Stimulated activated memory B cell treated with anti-CD40 and anti-IgM and Interleukin-4, amounts not matched to agents 10 μg/mL and 1 μg/mL and 100 μg/mL, for 72 hours (primary cell): ENCODE measurements at regions not wholly inside any gene's neighbourhood (a gene's known extent, or its start where the extent isn't known, plus 50 kb on each side); places are given as distances from the start of the nearest gene placed in this dataset.

ENCODE experiments used
- ATAC-seq: fragments of 150-1000 bp; cut with Tn5 transposase; 2 replicates; pipeline ENCODE4 v1.10.0; 2021
- H3K27ac Mint-ChIP-seq: one replicate; pipeline ENCODE4 v1.8.0; 2022; ENCODE audit warnings: mild to moderate bottlenecking, mixed read lengths
- H3K27me3 Mint-ChIP-seq: one replicate; pipeline ENCODE4 v1.8.0; 2022; ENCODE audit warnings: mixed read lengths
- H3K36me3 Mint-ChIP-seq: one replicate; pipeline ENCODE4 v1.8.0; 2022; ENCODE audit warnings: mixed read lengths
- H3K4me1 Mint-ChIP-seq: one replicate; pipeline ENCODE4 v1.8.0; 2022; ENCODE audit warnings: mixed read lengths
- H3K4me3 Mint-ChIP-seq: one replicate; pipeline ENCODE4 v1.8.0; 2022; ENCODE audit warnings: mild to moderate bottlenecking, moderate library complexity, mixed read lengths
- H3K9me3 Mint-ChIP-seq: one replicate; pipeline ENCODE4 v1.8.0; 2022; ENCODE audit warnings: mixed read lengths

GRCh38 chr2:57885742-57886141 lies 160.9 kb upstream of the VRK2 start:
- ATAC-seq = no peak
- no peak overlapping the region for H3K4me3 Mint-ChIP-seq

GRCh38 chr2:57886161-57886786 lies 160.3 kb upstream of the VRK2 start:
- no peak for ATAC-seq
- H3K4me3 Mint-ChIP-seq = no peak overlapping the region
- peaks cover 26% of the 10 kb centered on the region for H3K4me1 Mint-ChIP-seq
- H3K9me3 Mint-ChIP-seq = no peaks in the 10 kb centered on the region
- no peak overlapping the region for H3K27ac Mint-ChIP-seq
- no peaks in the 10 kb centered on the region for H3K36me3 Mint-ChIP-seq
- no peaks in the 10 kb centered on the region for H3K27me3 Mint-ChIP-seq

More at GRCh38 chr2:57885742-57886141, 160.9 kb upstream of the VRK2 start:
- Mint-ChIP-seq H3K36me3 (no peaks in the 10 kb centered on the region), H3K9me3 (no peaks in the 10 kb centered on the region), H3K27me3 (no peaks in the 10 kb centered on the region), H3K27ac (no peak overlapping the region), H3K4me1 (peaks cover 21% of the 10 kb centered on the region)

GRCh38 chr2:57888463-57888862 lies 158.1 kb upstream of the VRK2 start:
- peak overlapping the region; percentile 34 for H3K27ac Mint-ChIP-seq
- H3K4me3 Mint-ChIP-seq = no peak overlapping the region
- H3K9me3 Mint-ChIP-seq = no peaks in the 10 kb centered on the region
- no peaks in the 10 kb centered on the region for H3K27me3 Mint-ChIP-seq
- no peaks in the 10 kb centered on the region for H3K36me3 Mint-ChIP-seq
- peaks cover 39% of the 10 kb centered on the region for H3K4me1 Mint-ChIP-seq
- ATAC-seq = no peak

GRCh38 chr2:57890464-57890863 lies 156.1 kb upstream of the VRK2 start:
- no peaks in the 10 kb centered on the region for H3K27me3 Mint-ChIP-seq

GRCh38 chr2:57891086-57891712 lies 155.4 kb upstream of the VRK2 start:
- Mint-ChIP-seq H3K27ac (no peak overlapping the region), H3K4me1 (peaks cover 47% of the 10 kb centered on the region), H3K36me3 (no peaks in the 10 kb centered on the region), H3K27me3 (no peaks in the 10 kb centered on the region), H3K4me3 (no peak overlapping the region), H3K9me3 (no peaks in the 10 kb centered on the region)
- ATAC-seq = no peak

More at GRCh38 chr2:57890464-57890863, 156.1 kb upstream of the VRK2 start:
- Mint-ChIP-seq H3K36me3 (no peaks in the 10 kb centered on the region), H3K4me3 (no peak overlapping the region), H3K9me3 (no peaks in the 10 kb centered on the region), H3K27ac (peak overlapping the region; percentile 24), H3K4me1 (peaks cover 49% of the 10 kb centered on the region)
- peak; percentile 57 for ATAC-seq

- H3K36me3 Mint-ChIP-seq = no peaks in the 10 kb centered on the region
- peaks cover 39% of the 10 kb centered on the region for H3K4me1 Mint-ChIP-seq
- H3K4me3 Mint-ChIP-seq = peak overlapping the region; percentile 56
- H3K27ac Mint-ChIP-seq = peak overlapping the region; percentile 90
- H3K27me3 Mint-ChIP-seq = no peaks in the 10 kb centered on the region
- ATAC-seq = peak; percentile 93
- no peaks in the 10 kb centered on the region for H3K9me3 Mint-ChIP-seq
Measured at GRCh38 chr2:57892920-57893319, 153.7 kb upstream of the VRK2 start.

GRCh38 chr2:57893347-57893746 lies 153.3 kb upstream of the VRK2 start:
- Mint-ChIP-seq H3K27me3 (no peaks in the 10 kb centered on the region), H3K4me1 (peaks cover 35% of the 10 kb centered on the region)
- no peak for ATAC-seq

GRCh38 chr2:57893786-57894185 lies 152.8 kb upstream of the VRK2 start:
- Mint-ChIP-seq H3K27ac (peak overlapping the region; percentile 90), H3K9me3 (no peaks in the 10 kb centered on the region), H3K4me3 (no peak overlapping the region), H3K4me1 (peaks cover 34% of the 10 kb centered on the region), H3K27me3 (no peaks in the 10 kb centered on the region), H3K36me3 (no peaks in the 10 kb centered on the region)
- ATAC-seq = no peak

More at GRCh38 chr2:57893347-57893746, 153.3 kb upstream of the VRK2 start:
- H3K4me3 Mint-ChIP-seq = peak overlapping the region; percentile 56
- peak overlapping the region; percentile 90 for H3K27ac Mint-ChIP-seq
- H3K36me3 Mint-ChIP-seq = no peaks in the 10 kb centered on the region
- H3K9me3 Mint-ChIP-seq = no peaks in the 10 kb centered on the region

- Mint-ChIP-seq H3K27ac (peak overlapping the region; percentile 90), H3K4me3 (no peak overlapping the region), H3K27me3 (no peaks in the 10 kb centered on the region), H3K4me1 (peaks cover 35% of the 10 kb centered on the region), H3K36me3 (no peaks in the 10 kb centered on the region), H3K9me3 (no peaks in the 10 kb centered on the region)
- no peak for ATAC-seq
Measured at GRCh38 chr2:57894381-57894780, 152.2 kb upstream of the VRK2 start.

- Mint-ChIP-seq H3K36me3 (no peaks in the 10 kb centered on the region), H3K27me3 (no peaks in the 10 kb centered on the region), H3K4me1 (peaks cover 24% of the 10 kb centered on the region), H3K4me3 (no peak overlapping the region), H3K27ac (no peak overlapping the region), H3K9me3 (no peaks in the 10 kb centered on the region)
- no peak for ATAC-seq
Measured at GRCh38 chr2:57897920-57898319, 148.7 kb upstream of the VRK2 start.

GRCh38 chr2:57899898-57900297 lies 146.7 kb upstream of the VRK2 start:
- no peaks in the 10 kb centered on the region for H3K36me3 Mint-ChIP-seq
- H3K27ac Mint-ChIP-seq = no peak overlapping the region
- no peak for ATAC-seq
- no peak overlapping the region for H3K4me3 Mint-ChIP-seq
- no peaks in the 10 kb centered on the region for H3K27me3 Mint-ChIP-seq
- H3K4me1 Mint-ChIP-seq = peaks cover 9% of the 10 kb centered on the region
- H3K9me3 Mint-ChIP-seq = no peaks in the 10 kb centered on the region

- H3K27me3 Mint-ChIP-seq = no peaks in the 10 kb centered on the region
- H3K36me3 Mint-ChIP-seq = peaks cover 4% of the 10 kb centered on the region
- H3K4me1 Mint-ChIP-seq = peaks cover 13% of the 10 kb centered on the region
- H3K27ac Mint-ChIP-seq = no peak overlapping the region
- no peak overlapping the region for H3K4me3 Mint-ChIP-seq
- no peak for ATAC-seq
- H3K9me3 Mint-ChIP-seq = peaks cover 4% of the 10 kb centered on the region
Measured at GRCh38 chr2:57902578-57902977, 144.0 kb upstream of the VRK2 start.

GRCh38 chr2:57906152-57906732 lies 140.4 kb upstream of the VRK2 start:
- peaks cover 5% of the 10 kb centered on the region for H3K9me3 Mint-ChIP-seq
- H3K36me3 Mint-ChIP-seq = peaks cover 6% of the 10 kb centered on the region
- H3K27me3 Mint-ChIP-seq = no peaks in the 10 kb centered on the region
- H3K27ac Mint-ChIP-seq = peak overlapping the region; percentile 70
- H3K4me1 Mint-ChIP-seq = peaks cover 22% of the 10 kb centered on the region
- ATAC-seq = peak; percentile 71
- H3K4me3 Mint-ChIP-seq = no peak overlapping the region

GRCh38 chr2:57907411-57907810 lies 139.2 kb upstream of the VRK2 start:
- H3K9me3 Mint-ChIP-seq = peaks cover 5% of the 10 kb centered on the region
- peak overlapping the region; percentile 70 for H3K27ac Mint-ChIP-seq
- H3K4me3 Mint-ChIP-seq = no peak overlapping the region
- ATAC-seq = no peak
- H3K4me1 Mint-ChIP-seq = peaks cover 22% of the 10 kb centered on the region
- H3K36me3 Mint-ChIP-seq = peaks cover 6% of the 10 kb centered on the region
- H3K27me3 Mint-ChIP-seq = no peaks in the 10 kb centered on the region

GRCh38 chr2:57908736-57909161 lies 137.9 kb upstream of the VRK2 start:
- no peak overlapping the region for H3K4me3 Mint-ChIP-seq
- ATAC-seq = peak; percentile 77
- peak overlapping the region; percentile 70 for H3K27ac Mint-ChIP-seq
- H3K4me1 Mint-ChIP-seq = peaks cover 22% of the 10 kb centered on the region
- H3K27me3 Mint-ChIP-seq = no peaks in the 10 kb centered on the region
- H3K36me3 Mint-ChIP-seq = peaks cover 6% of the 10 kb centered on the region
- H3K9me3 Mint-ChIP-seq = peaks cover 5% of the 10 kb centered on the region

GRCh38 chr2:57918126-57918525 lies 128.5 kb upstream of the VRK2 start:
- Mint-ChIP-seq H3K27ac (no peak overlapping the region), H3K9me3 (peaks cover 3% of the 10 kb centered on the region), H3K36me3 (no peaks in the 10 kb centered on the region), H3K4me3 (no peak overlapping the region), H3K4me1 (peaks cover 5% of the 10 kb centered on the region), H3K27me3 (no peaks in the 10 kb centered on the region)
- no peak for ATAC-seq
